H1 (cell line): ENCODE measurements at regions not wholly inside any gene's neighbourhood (a gene's known extent, or its start where the extent isn't known, plus 50 kb on each side); places are given as distances from the start of the nearest gene placed in this dataset.

Experiments
- CTCF ChIA-PET: fragments of 300-600 bp; sonication (Branson Sonifier 250); formaldehyde crosslinking; loops from one replicate; lab custom pipeline; 2021; ENCODE audit not compliant: partially characterized antibody; lab: Charles Lee
- POLR2A ChIA-PET: fragments of 300-600 bp; sonication (Branson Sonifier 250); formaldehyde crosslinking; loops from one replicate; lab custom pipeline; 2021; ENCODE audit warnings: inconsistent platforms; ENCODE audit not compliant: partially characterized antibody; lab: Charles Lee
- DNase-seq, 2 experiments: peaks; one replicate each; pipeline versions ENCODE4 v3.0.0 to v3.0.0-alpha.2; 2010 to 2022; ENCODE audit warnings: low spot score in 2 of 2, low read depth in 1 of 2, mixed read lengths in 1 of 2
- FAIRE-seq: peaks from 2 replicates; lab custom pipeline; 2011; peaks lifted over from hg19 to GRCh38; lab: Jason Lieb, UNC
- H2AFZ ChIP-seq: 2 replicates; pipeline ENCODE4 v1.8.1; 2012; ENCODE audit warnings: low read length, inconsistent platforms
- H2AK5ac ChIP-seq: 2 replicates; pipeline ENCODE4 v1.6.1; 2013; ENCODE audit warnings: low read depth, low read length
- H2BK120ac ChIP-seq: replicated peaks from 2 replicates; pipeline ENCODE3; 2013; ENCODE audit warnings: low read depth, low read length, inconsistent platforms
- H2BK12ac ChIP-seq: 2 replicates; pipeline ENCODE4 v1.6.1; 2013; ENCODE audit warnings: low read depth, low read length
- H2BK15ac ChIP-seq: 2 replicates; pipeline ENCODE4 v1.6.1; 2013; ENCODE audit warnings: low read length
- H2BK20ac ChIP-seq: 2 replicates; pipeline ENCODE4 v1.6.1; 2013; ENCODE audit warnings: low read length
- H2BK5ac ChIP-seq: 2 replicates; pipeline ENCODE4 v1.6.1; 2013; ENCODE audit warnings: low read depth, low read length
- H3K14ac ChIP-seq: 2 replicates; pipeline ENCODE4 v1.6.1; 2013; ENCODE audit warnings: inconsistent platforms; ENCODE audit not compliant: insufficient read length
- H3K18ac ChIP-seq: 2 replicates; pipeline ENCODE4 v1.6.1; 2013; ENCODE audit warnings: low read length; ENCODE audit errors: extremely low read depth
- H3K23ac ChIP-seq: 2 replicates; pipeline ENCODE4 v1.6.1; 2013; ENCODE audit warnings: inconsistent platforms; ENCODE audit not compliant: insufficient read length
- H3K23me2 ChIP-seq: 2 replicates; pipeline ENCODE4 v1.6.1; 2013; ENCODE audit warnings: low read depth, low read length
- H3K27ac ChIP-seq: 2 replicates; pipeline ENCODE4 v1.6.1; 2011; ENCODE audit warnings: low read depth, low read length, inconsistent platforms
- H3K27me3 ChIP-seq, 4 experiments: replicated peaks in 1 of 4; 1 replicate in 1 of 4; 2 replicates in 3 of 4; pipeline versions ENCODE4 v1.6.1 to v1.8.1; 2011 to 2013; ENCODE audit warnings: low read length in 3 of 4, mild to moderate bottlenecking in 3 of 4, inconsistent platforms in 2 of 4, mixed read lengths in 2 of 4, moderate library complexity in 1 of 4; ENCODE audit not compliant: control insufficient read depth in 3 of 4, insufficient read depth in 3 of 4; ENCODE audit errors: extremely low read depth in 1 of 4
- H3K36me3 ChIP-seq, 4 experiments: 2 replicates each; pipeline versions ENCODE4 v1.6.1 to v1.8.1; 2011 to 2013; ENCODE audit warnings: mild to moderate bottlenecking in 4 of 4, low read length in 3 of 4, moderate library complexity in 2 of 4, control low read depth in 1 of 4, inconsistent platforms in 1 of 4; ENCODE audit not compliant: insufficient read depth in 4 of 4, control insufficient read depth in 2 of 4
- H3K4ac ChIP-seq: replicated peaks from 2 replicates; pipeline ENCODE3; 2013; ENCODE audit warnings: low read length, low read depth, mixed read lengths, inconsistent platforms; ENCODE audit not compliant: insufficient read length
- H3K4me1 ChIP-seq, 4 experiments: replicated peaks in 1 of 4; 1 replicate in 1 of 4; 2 replicates in 3 of 4; pipeline versions ENCODE4 v1.6.1 to v1.8.1; 2011 to 2013; ENCODE audit warnings: low read length in 3 of 4, inconsistent platforms in 2 of 4, mixed read lengths in 1 of 4; ENCODE audit not compliant: insufficient read depth in 4 of 4, control insufficient read depth in 3 of 4
- H3K4me2 ChIP-seq, 2 experiments: 2 replicates each; pipeline versions ENCODE4 v1.6.1 to v1.8.1; 2011 to 2013; ENCODE audit warnings: low read depth in 2 of 2, low read length in 2 of 2, control low read depth in 1 of 2, inconsistent platforms in 1 of 2, mild to moderate bottlenecking in 1 of 2; ENCODE audit not compliant: insufficient read depth in 1 of 2
- H3K4me3 ChIP-seq, 4 experiments: fragments of 200-600, 300-600 bp in 1 of 4; sonication (generic), shearing (Covaris generic), sonication (Bioruptor Twin) in 1 of 4; 2 replicates each; pipeline versions ENCODE4 v1.5.1 to v1.8.1; 2011 to 2016; ENCODE audit warnings: low read length in 4 of 4, low read depth in 3 of 4, control low read depth in 2 of 4, inconsistent platforms in 2 of 4, mild to moderate bottlenecking in 2 of 4, mixed read lengths in 1 of 4, moderate library complexity in 1 of 4; ENCODE audit not compliant: insufficient read depth in 2 of 4; ENCODE audit errors: extremely low read depth in 1 of 4
- H3K56ac ChIP-seq: replicated peaks from 2 replicates; pipeline ENCODE3; 2013; ENCODE audit warnings: low read depth, mild to moderate bottlenecking, mixed read lengths, low read length, inconsistent platforms; ENCODE audit not compliant: insufficient read length
- H3K79me1 ChIP-seq: 2 replicates; pipeline ENCODE4 v1.6.1; 2013; ENCODE audit warnings: low read depth, low read length, control low read depth
- H3K79me2 ChIP-seq, 2 experiments: 2 replicates each; pipeline versions ENCODE4 v1.6.1 to v1.8.1; 2012 to 2013; ENCODE audit warnings: low read length in 2 of 2, mild to moderate bottlenecking in 2 of 2, inconsistent platforms in 1 of 2; ENCODE audit not compliant: insufficient read depth in 2 of 2, control insufficient read depth in 1 of 2
- H3K9ac ChIP-seq, 4 experiments: replicated peaks in 1 of 4; 1 replicate in 1 of 4; 2 replicates in 3 of 4; pipeline versions ENCODE4 v1.6.1 to v1.8.1; 2011 to 2013; ENCODE audit warnings: low read depth in 3 of 4, low read length in 3 of 4, control low read depth in 2 of 4, mild to moderate bottlenecking in 2 of 4, moderate library complexity in 2 of 4, inconsistent platforms in 1 of 4; ENCODE audit errors: extremely low read depth in 1 of 4
- H3K9me3 ChIP-seq, 2 experiments: 2 replicates each; pipeline versions ENCODE4 v1.6.1 to v1.8.1; 2012 to 2013; ENCODE audit warnings: mild to moderate bottlenecking in 2 of 2, moderate library complexity in 2 of 2, control low read depth in 1 of 2, inconsistent platforms in 1 of 2, low read depth in 1 of 2, low read length in 1 of 2, mixed read lengths in 1 of 2; ENCODE audit not compliant: insufficient read depth in 2 of 2
- H4K20me1 ChIP-seq, 2 experiments: replicated peaks in 1 of 2; 2 replicates each; pipeline versions ENCODE3 to v1.8.1; 2011 to 2013; ENCODE audit warnings: inconsistent platforms in 2 of 2, low read length in 2 of 2, mild to moderate bottlenecking in 1 of 2; ENCODE audit not compliant: insufficient read depth in 2 of 2, control insufficient read depth in 1 of 2
- H4K5ac ChIP-seq: 2 replicates; pipeline ENCODE4 v1.6.1; 2013; ENCODE audit warnings: low read length, low read depth, mixed read lengths, inconsistent platforms; ENCODE audit not compliant: insufficient read length
- H4K8ac ChIP-seq: 2 replicates; pipeline ENCODE4 v1.8.0; 2013; ENCODE audit warnings: mild to moderate bottlenecking, moderate library complexity, low read length, inconsistent platforms; ENCODE audit not compliant: insufficient read depth; ENCODE audit errors: extremely low read depth
- H4K91ac ChIP-seq: replicated peaks from 2 replicates; pipeline ENCODE3; 2013; ENCODE audit warnings: low read length, mixed read lengths, inconsistent platforms; ENCODE audit not compliant: insufficient read length
- ASH2L ChIP-seq: fragments of 200-600, 300-600 bp; sonication (generic); IDR thresholded peaks from one replicate; pipeline ENCODE4 v1.7.1; 2017; ENCODE audit warnings: low read length
- ATF3 ChIP-seq: IDR thresholded peaks from 2 replicates; pipeline ENCODE4 v1.6.1; 2011; ENCODE audit warnings: low read depth, mild to moderate bottlenecking, low read length; ENCODE audit not compliant: insufficient read depth
- BACH1 ChIP-seq: IDR thresholded peaks from 2 replicates; pipeline ENCODE4 v1.6.1; 2012; ENCODE audit warnings: low read length, improper control_type of control experiment
- CBX8 ChIP-seq: fragments of 300-800, 300-1000 bp; sonication (generic); IDR thresholded peaks from 2 replicates; pipeline ENCODE4 v1.7.1; 2016; ENCODE audit warnings: low read depth, low read length, borderline replicate concordance
- EP300 ChIP-seq, 2 experiments: IDR thresholded peaks; 1 replicate in 1 of 2; 2 replicates in 1 of 2; pipeline ENCODE4 v1.6.1; 2011 to 2012; ENCODE audit warnings: low read depth in 2 of 2, low read length in 2 of 2, mild to moderate bottlenecking in 2 of 2, borderline replicate concordance in 1 of 2, inconsistent platforms in 1 of 2, moderate library complexity in 1 of 2
- EZH2 ChIP-seq: fragments of 200-600 bp; sonication (generic); IDR thresholded peaks from 2 replicates; pipeline ENCODE4 v1.7.1; 2012; ENCODE audit warnings: low read depth, mild to moderate bottlenecking, moderate library complexity, low read length, inconsistent platforms; ENCODE audit not compliant: severe bottlenecking
- HDAC6 ChIP-seq: IDR thresholded peaks from one replicate; pipeline ENCODE4 v1.7.1; 2012; ENCODE audit warnings: low read depth, mild to moderate bottlenecking, inconsistent platforms, low read length, moderate library complexity
- RFX5 ChIP-seq: IDR thresholded peaks from 2 replicates; pipeline ENCODE4 v1.6.1; 2011; ENCODE audit warnings: low read depth, low read length, improper control_type of control experiment, borderline replicate concordance
- RXRA ChIP-seq: IDR thresholded peaks from 2 replicates; pipeline ENCODE4 v1.6.1; 2011; ENCODE audit warnings: low read depth, mild to moderate bottlenecking, low read length, moderate library complexity; ENCODE audit not compliant: insufficient read depth
- SP4 ChIP-seq: IDR thresholded peaks from 2 replicates; pipeline ENCODE4 v1.6.1; 2012; ENCODE audit warnings: low read length, inconsistent platforms
- TBP ChIP-seq: IDR thresholded peaks from 2 replicates; pipeline ENCODE4 v1.6.1; 2011; ENCODE audit warnings: low read depth, low read length, improper control_type of control experiment
- TCF12 ChIP-seq: IDR thresholded peaks from 2 replicates; pipeline ENCODE4 v1.6.1; 2011; ENCODE audit warnings: low read depth, mild to moderate bottlenecking, low read length
- YY1 ChIP-seq: IDR thresholded peaks from 2 replicates; pipeline ENCODE4 v1.6.1; 2011; ENCODE audit warnings: low read depth, mild to moderate bottlenecking, low read length
- WGBS, 2 experiments: shearing (Covaris generic) in 1 of 2; methylation state at CpG; one replicate each; pipeline versions ENCODE4 v1.1.6 to v1.1.7; 2013 to 2015; ENCODE audit warnings: low lambda C conversion rate in 2 of 2, mixed read lengths in 2 of 2, inconsistent platforms in 1 of 2, low coverage in 1 of 2, missing lambda C conversion rate in 1 of 2; ENCODE audit not compliant: insufficient replicate concordance in 2 of 2, insufficient coverage in 1 of 2, insufficient read length in 1 of 2; ENCODE audit errors: extremely low coverage in 1 of 2, missing lambda C conversion rate in 1 of 2; 5-methylcytosine and 5-hydroxymethylcytosine counted together
- TF ChIP-seq, protein P1 (sequence below): IDR thresholded peaks from 2 replicates; pipeline ENCODE4 v1.6.1; 2012; ENCODE audit warnings: inconsistent platforms

- Histone ChIP-seq H2BK20ac (no peak overlapping the region), H3K14ac (no peak overlapping the region), H4K91ac (no peak overlapping the region), H4K20me1 (no peaks in the 10 kb centered on the region), H3K27ac (no peak overlapping the region), H3K18ac (no peak overlapping the region), H2AFZ (no peak overlapping the region), H3K23ac (no peak overlapping the region), H3K4me1 (no peaks in the 10 kb centered on the region), H2AK5ac (no peak overlapping the region), H3K4ac (no peak overlapping the region), H3K36me3 (no peaks in the 10 kb centered on the region), H3K4me2 (no peak overlapping the region), H3K79me1 (no peaks in the 10 kb centered on the region), H3K79me2 (no peaks in the 10 kb centered on the region), H3K9ac (no peak overlapping the region), H4K5ac (no peak overlapping the region), H2BK5ac (no peak overlapping the region), H2BK15ac (no peak overlapping the region), H3K56ac (no peak overlapping the region), H3K27me3 (no peaks in the 10 kb centered on the region), H3K4me3 (no peak overlapping the region), H4K8ac (no peak overlapping the region), H2BK120ac (no peak overlapping the region), H3K23me2 (no peaks in the 10 kb centered on the region), H2BK12ac (no peak overlapping the region), H3K9me3 (no peaks in the 10 kb centered on the region; a peak in 1 of 4 replicates)
- CTCF ChIA-PET = interaction anchor here (1.0 kb wide), 1 partner anchor 21 kb away, joined by 4 read pairs; no protein-coding TSS in a partner anchor
- FAIRE-seq (no peak), DNase-seq (no peak)
- POLR2A ChIA-PET = no interaction called here
- WGBS, 2 experiments = 95% methylated on average over 7 of the region's 7 CpGs; no CpG with 5 or more reads in 1 of the 2 experiments
- no peak for TF ChIP-seq RFX5
- no peak for TF ChIP-seq CBX8
- TF ChIP-seq SP4 = no peak
- TF ChIP-seq HDAC6 = no peak
- TF ChIP-seq BACH1 = no peak
- TF ChIP-seq, protein P1, sequence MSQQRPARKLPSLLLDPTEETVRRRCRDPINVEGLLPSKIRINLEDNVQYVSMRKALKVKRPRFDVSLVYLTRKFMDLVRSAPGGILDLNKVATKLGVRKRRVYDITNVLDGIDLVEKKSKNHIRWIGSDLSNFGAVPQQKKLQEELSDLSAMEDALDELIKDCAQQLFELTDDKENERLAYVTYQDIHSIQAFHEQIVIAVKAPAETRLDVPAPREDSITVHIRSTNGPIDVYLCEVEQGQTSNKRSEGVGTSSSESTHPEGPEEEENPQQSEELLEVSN = no peak
- no peak for TF ChIP-seq EP300 (IDR thresholded peaks at IDR 0.05; ENCODE audit: borderline replicate concordance in 1 of 2, low read depth in 2 of 2, low read length in 2 of 2)
- no peak for TF ChIP-seq RXRA
- TF ChIP-seq TCF12 = no peak
- no peak for TF ChIP-seq YY1
- TF ChIP-seq ASH2L = no peak
- no peak for TF ChIP-seq EZH2
- TF ChIP-seq TBP = no peak
- TF ChIP-seq ATF3 = no peak
Measured at GRCh38 chr2:226550801-226551200, 248.8 kb downstream of the IRS1 start.
